ENCODE measurements at regions not wholly inside any gene's neighbourhood (a gene's known extent, or its start where the extent isn't known, plus 50 kb on each side); places are given as distances from the start of the nearest gene placed in this dataset.

DNA sequence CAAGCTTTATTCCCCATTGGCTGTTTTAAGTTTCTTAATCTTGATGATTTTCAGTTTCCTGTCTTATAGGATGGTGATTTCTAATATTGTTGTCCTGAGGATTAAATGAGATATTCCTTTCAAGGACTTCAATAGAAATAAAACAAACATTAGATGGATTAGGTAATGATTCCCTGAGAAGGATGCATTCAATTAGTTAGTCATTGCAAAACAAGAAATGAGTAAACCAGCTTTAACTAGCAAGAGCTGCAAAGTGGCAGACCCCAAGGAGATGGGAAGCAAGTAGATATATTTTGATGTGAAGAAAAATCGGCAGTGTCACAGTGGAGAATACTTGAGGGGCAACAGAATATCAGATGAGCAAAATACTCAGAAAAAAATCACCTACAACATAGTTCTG lies 849.1 kb downstream of the TUSC7 start:
- no peak for DNase-seq (ENCODE audit: low read depth)
- TF ChIP-seq, protein P1, sequence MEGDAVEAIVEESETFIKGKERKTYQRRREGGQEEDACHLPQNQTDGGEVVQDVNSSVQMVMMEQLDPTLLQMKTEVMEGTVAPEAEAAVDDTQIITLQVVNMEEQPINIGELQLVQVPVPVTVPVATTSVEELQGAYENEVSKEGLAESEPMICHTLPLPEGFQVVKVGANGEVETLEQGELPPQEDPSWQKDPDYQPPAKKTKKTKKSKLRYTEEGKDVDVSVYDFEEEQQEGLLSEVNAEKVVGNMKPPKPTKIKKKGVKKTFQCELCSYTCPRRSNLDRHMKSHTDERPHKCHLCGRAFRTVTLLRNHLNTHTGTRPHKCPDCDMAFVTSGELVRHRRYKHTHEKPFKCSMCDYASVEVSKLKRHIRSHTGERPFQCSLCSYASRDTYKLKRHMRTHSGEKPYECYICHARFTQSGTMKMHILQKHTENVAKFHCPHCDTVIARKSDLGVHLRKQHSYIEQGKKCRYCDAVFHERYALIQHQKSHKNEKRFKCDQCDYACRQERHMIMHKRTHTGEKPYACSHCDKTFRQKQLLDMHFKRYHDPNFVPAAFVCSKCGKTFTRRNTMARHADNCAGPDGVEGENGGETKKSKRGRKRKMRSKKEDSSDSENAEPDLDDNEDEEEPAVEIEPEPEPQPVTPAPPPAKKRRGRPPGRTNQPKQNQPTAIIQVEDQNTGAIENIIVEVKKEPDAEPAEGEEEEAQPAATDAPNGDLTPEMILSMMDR (IDR thresholded peaks at IDR 0.05; ENCODE audit: control insufficient read depth, insufficient read depth, low read depth, low read length, missing control alignments) = no peak
- H3K4me3 ChIP-seq (ENCODE audit: control insufficient read depth, low read depth, low read length) = no peak overlapping the region

DNA sequence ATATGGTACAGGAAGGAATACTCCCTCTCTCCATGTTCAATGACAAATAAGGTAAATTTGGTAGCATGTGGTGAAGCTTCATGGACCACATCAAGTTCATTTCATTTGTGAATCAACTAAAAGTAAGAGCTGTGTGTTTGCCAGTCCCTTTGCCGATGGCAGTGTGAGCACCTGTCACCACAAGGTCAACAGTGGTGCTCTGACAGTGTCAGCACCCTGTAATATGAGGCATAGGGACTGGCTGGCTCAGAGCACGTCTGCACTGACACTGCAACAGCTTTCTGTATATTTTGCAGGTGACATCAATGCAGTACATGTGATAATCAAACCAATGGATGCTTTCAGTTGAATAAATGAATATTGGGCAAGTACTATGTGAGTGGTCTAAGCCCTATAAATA lies 852.4 kb downstream of the TUSC7 start:
- TF ChIP-seq, protein P1 (IDR thresholded peaks at IDR 0.05; ENCODE audit: control insufficient read depth, insufficient read depth, low read depth, low read length, missing control alignments) = no peak
- H3K4me3 ChIP-seq (ENCODE audit: control insufficient read depth, low read depth, low read length) = no peak overlapping the region
- no peak for DNase-seq (ENCODE audit: low read depth)

DNA sequence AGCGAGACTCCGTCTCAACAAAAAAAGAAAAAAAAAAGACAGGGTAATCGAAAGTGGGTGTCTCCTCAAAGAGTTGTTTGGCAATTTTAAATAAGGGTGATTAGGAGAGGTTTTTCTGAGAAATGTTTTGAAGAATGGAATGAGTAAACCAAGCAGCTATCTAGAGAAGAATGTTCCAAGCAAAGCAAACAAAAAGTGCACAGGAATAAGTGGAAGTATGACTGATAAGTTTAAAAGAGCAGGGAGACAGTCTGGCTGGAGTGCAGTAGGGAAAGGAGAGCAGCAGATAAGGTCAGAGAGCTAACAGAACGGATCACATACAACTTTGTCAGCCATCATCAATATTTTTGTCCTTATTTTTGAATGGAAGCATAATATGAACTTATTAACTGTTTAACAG lies 853.5 kb downstream of the TUSC7 start:
- TF ChIP-seq, protein P1 (IDR thresholded peaks at IDR 0.05; ENCODE audit: control insufficient read depth, insufficient read depth, low read depth, low read length, missing control alignments) = no peak
- DNase-seq (ENCODE audit: low read depth) = no peak

DNA sequence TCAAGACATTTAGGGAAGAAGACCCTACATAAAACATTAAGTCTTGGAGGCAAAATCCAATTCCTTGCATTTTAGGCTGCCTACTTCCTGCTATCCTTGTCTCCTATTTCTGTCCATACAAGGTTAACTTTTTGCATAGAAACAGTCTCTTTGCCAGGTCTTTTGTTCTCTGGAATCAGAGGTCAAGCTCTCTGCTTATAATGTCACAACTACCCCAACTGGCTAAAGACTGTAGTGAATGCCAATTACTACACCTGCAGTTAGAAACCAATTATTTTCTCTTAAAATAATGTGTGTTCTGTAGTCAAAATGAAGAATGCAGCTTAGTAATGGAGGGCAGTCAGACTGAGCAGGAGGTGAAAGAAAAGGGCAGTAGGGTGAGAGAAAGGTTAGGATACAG lies 856.2 kb downstream of the TUSC7 start:
- TF ChIP-seq, protein P1 (IDR thresholded peaks at IDR 0.05; ENCODE audit: control insufficient read depth, insufficient read depth, low read depth, low read length, missing control alignments) = no peak
- H3K4me3 ChIP-seq (ENCODE audit: control insufficient read depth, low read depth, low read length) = no peak overlapping the region
- DNase-seq (ENCODE audit: low read depth) = no peak

More for the DNA sequence above, 853.5 kb downstream of the TUSC7 start:
- no peak overlapping the region for H3K4me3 ChIP-seq (ENCODE audit: control insufficient read depth, low read depth, low read length)

DNA sequence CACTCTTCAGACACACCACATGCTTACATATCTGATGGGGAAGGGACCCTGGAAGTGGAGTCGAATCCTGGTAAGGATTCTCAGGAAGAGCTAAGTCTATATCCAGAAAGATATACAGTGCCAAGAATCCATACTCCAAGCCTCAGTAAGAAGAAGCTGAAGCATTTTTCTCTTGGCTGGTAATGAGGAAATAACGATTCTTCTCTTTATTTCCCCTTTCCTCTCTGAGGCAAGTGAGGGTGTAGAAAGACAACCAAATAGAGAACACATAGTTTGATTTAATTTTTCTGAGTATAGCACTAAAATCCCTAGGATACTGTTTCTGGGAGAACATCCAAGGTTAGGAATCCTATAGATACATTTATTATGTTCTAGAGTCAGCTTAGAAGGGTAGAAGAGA lies 857.3 kb downstream of the TUSC7 start:
- H3K4me3 ChIP-seq (ENCODE audit: control insufficient read depth, low read depth, low read length) = no peak overlapping the region
- TF ChIP-seq, protein P1 (IDR thresholded peaks at IDR 0.05; ENCODE audit: control insufficient read depth, insufficient read depth, low read depth, low read length, missing control alignments) = no peak
- no peak for DNase-seq (ENCODE audit: low read depth)

DNA sequence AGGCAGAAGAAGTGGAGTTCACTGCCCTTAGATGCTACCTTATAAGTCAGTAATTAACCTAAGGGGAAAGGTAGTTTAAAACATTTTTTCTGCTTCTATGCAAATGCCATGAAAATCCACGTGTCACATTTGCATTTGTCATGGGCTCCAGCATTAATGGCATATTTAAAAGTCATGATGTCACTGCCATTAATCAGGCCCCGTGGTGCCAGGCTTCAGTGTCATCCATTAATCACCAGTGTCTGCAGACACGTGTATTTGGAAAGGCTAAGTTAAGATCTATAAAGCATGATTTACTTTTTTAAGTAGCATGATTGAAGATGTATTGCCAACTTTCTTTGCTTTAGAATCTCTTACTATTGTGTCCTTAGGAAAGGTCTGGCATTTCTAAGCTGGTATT lies 857.8 kb downstream of the TUSC7 start:
- no peak overlapping the region for H3K4me3 ChIP-seq (ENCODE audit: control insufficient read depth, low read depth, low read length)
- DNase-seq (ENCODE audit: low read depth) = no peak
- TF ChIP-seq, protein P1 (IDR thresholded peaks at IDR 0.05; ENCODE audit: control insufficient read depth, insufficient read depth, low read depth, low read length, missing control alignments) = no peak

DNA sequence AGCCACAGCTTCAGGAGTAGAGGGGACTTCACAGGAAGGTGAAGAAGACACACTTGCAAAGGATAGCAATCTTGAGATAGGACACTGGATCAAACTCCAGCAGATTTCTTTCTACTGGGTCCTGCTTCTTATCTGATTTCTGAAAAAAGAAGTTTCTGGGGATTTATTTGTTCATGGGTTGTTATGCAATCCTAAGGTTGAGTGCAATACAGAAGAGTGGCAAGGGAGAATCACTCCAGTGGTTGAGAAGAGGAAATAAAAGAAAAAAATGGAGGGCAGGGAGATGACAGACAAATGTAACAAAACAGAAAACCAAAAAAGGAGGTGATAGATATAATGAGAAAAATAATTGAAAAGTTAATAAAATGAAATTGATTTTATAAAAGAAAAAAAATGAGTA lies 858.3 kb downstream of the TUSC7 start:
- DNase-seq (ENCODE audit: low read depth) = no peak

More for the DNA sequence above, 858.3 kb downstream of the TUSC7 start:
- no peak overlapping the region for H3K4me3 ChIP-seq (ENCODE audit: control insufficient read depth, low read depth, low read length)
- TF ChIP-seq, protein P1 (IDR thresholded peaks at IDR 0.05; ENCODE audit: control insufficient read depth, insufficient read depth, low read depth, low read length, missing control alignments) = no peak
